ENCODE measurements at regions not wholly inside any gene's neighbourhood (a gene's known extent, or its start where the extent isn't known, plus 50 kb on each side); places are given as distances from the start of the nearest gene placed in this dataset.

- no peak overlapping the region for H3K4me3 ChIP-seq
- H3K4me1 ChIP-seq: no peaks in the 10 kb centered on the region
- no peaks in the 10 kb centered on the region for H3K27me3 ChIP-seq
- intact Hi-C loops (cut with DNase I): no loop called here
- no peak for DNase-seq (ENCODE audit: low spot score in 2 of 2)
- H3K36me3 ChIP-seq: no peaks in the 10 kb centered on the region
- H3K27ac ChIP-seq: no peak overlapping the region
- H3K9me3 ChIP-seq: peaks cover 0 to 12% of the 10 kb centered on the region in 2 donors
- no peak for TF ChIP-seq CTCF (IDR thresholded peaks at IDR 0.05)
Measured at GRCh38 chr20:48259456-48259855, 474.2 kb upstream of the SULF2 start.

GRCh38 chr20:48257833-48258232 is 472.6 kb upstream of the SULF2 start:
- H3K27me3 ChIP-seq: no peaks in the 10 kb centered on the region
- no peak for TF ChIP-seq CTCF (IDR thresholded peaks at IDR 0.05)
- peaks cover 0 to 12% of the 10 kb centered on the region in 2 donors for H3K9me3 ChIP-seq
- H3K4me3 ChIP-seq: no peak overlapping the region
- intact Hi-C loops (cut with DNase I): no loop called here
- H3K4me1 ChIP-seq: no peaks in the 10 kb centered on the region
- H3K36me3 ChIP-seq: no peaks in the 10 kb centered on the region
- no peak overlapping the region for H3K27ac ChIP-seq
- no peak for DNase-seq (ENCODE audit: low spot score in 2 of 2)

- H3K27ac ChIP-seq: no peak overlapping the region
Measured at GRCh38 chr20:48247961-48248360, 462.7 kb upstream of the SULF2 start.

GRCh38 chr20:48246061-48246790 is 460.9 kb upstream of the SULF2 start:
- H3K27ac ChIP-seq: no peak overlapping the region
- intact Hi-C loops (cut with DNase I): no loop called here
- TF ChIP-seq CTCF (IDR thresholded peaks at IDR 0.05): no peak
- no peak for DNase-seq (ENCODE audit: low spot score in 2 of 2)
- no peaks in the 10 kb centered on the region for H3K4me1 ChIP-seq
- no peaks in the 10 kb centered on the region for H3K9me3 ChIP-seq
- no peaks in the 10 kb centered on the region for H3K27me3 ChIP-seq
- H3K4me3 ChIP-seq: no peak overlapping the region
- H3K36me3 ChIP-seq: no peaks in the 10 kb centered on the region

More at GRCh38 chr20:48247961-48248360, 462.7 kb upstream of the SULF2 start:
- DNase-seq (ENCODE audit: low spot score in 2 of 2): no peak
- Histone ChIP-seq H3K4me3 (no peak overlapping the region), H3K36me3 (no peaks in the 10 kb centered on the region), H3K4me1 (no peaks in the 10 kb centered on the region), H3K27me3 (no peaks in the 10 kb centered on the region), H3K9me3 (no peaks in the 10 kb centered on the region)
- no peak for TF ChIP-seq CTCF (IDR thresholded peaks at IDR 0.05)
- intact Hi-C loops (cut with DNase I): no loop called here

- TF ChIP-seq CTCF (IDR thresholded peaks at IDR 0.05): no peak
- intact Hi-C loops (cut with DNase I): no loop called here
- no peak for DNase-seq (ENCODE audit: low spot score in 2 of 2)
Measured at GRCh38 chr20:48242623-48243022, 457.3 kb upstream of the SULF2 start.

More at GRCh38 chr20:48242623-48243022, 457.3 kb upstream of the SULF2 start:
- Histone ChIP-seq H3K36me3 (no peaks in the 10 kb centered on the region), H3K9me3 (no peaks in the 10 kb centered on the region), H3K4me1 (no peaks in the 10 kb centered on the region), H3K4me3 (no peak overlapping the region), H3K27me3 (no peaks in the 10 kb centered on the region), H3K27ac (no peak overlapping the region)

All from ascending aorta (tissue), 2 donors.